Colonic mucosa (tissue), 4 donors: ENCODE measurements at regions not wholly inside any gene's neighbourhood (a gene's known extent, or its start where the extent isn't known, plus 50 kb on each side); places are given as distances from the start of the nearest gene placed in this dataset.

Source experiments
- DNase-seq: peaks from one replicate; pipeline ENCODE4 v3.0.0-alpha.2; 2020
- H3K27ac ChIP-seq: fragments of 200-600 bp; one replicate; pipeline ENCODE4 v1.8.0; 2021
- H3K27me3 ChIP-seq: fragments of 200-600 bp; one replicate; pipeline ENCODE4 v1.8.0; 2021
- H3K36me3 ChIP-seq: fragments of 200-600 bp; one replicate; pipeline ENCODE4 v1.8.0; 2021
- H3K4me1 ChIP-seq: fragments of 200-600 bp; one replicate; pipeline ENCODE4 v1.8.0; 2021; ENCODE audit warnings: mild to moderate bottlenecking
- H3K4me3 ChIP-seq: fragments of 200-600 bp; one replicate; pipeline ENCODE4 v1.8.0; 2021
- H3K9ac ChIP-seq, 2 donors: one replicate each; pipeline ENCODE4 v1.7.0; 2013; ENCODE audit warnings: control low read depth in 2 of 2, low read depth in 2 of 2, low read length in 2 of 2
- H3K9me3 ChIP-seq: fragments of 200-600 bp; one replicate; pipeline ENCODE4 v1.8.0; 2021
- CTCF ChIP-seq: fragments of 200-600 bp; IDR thresholded peaks from one replicate; pipeline ENCODE4 v1.8.0; 2022; ENCODE audit warnings: antibody characterized with exemption, mild to moderate bottlenecking
- intact Hi-C: fragments of 100-400 bp; cut with DNase I; formaldehyde crosslinking; loops from one replicate; pipeline ENCODE4 v1.14.1; 2022
- donor health status: healthy.
- donor health status: DM: no; HTN: no; CAD: no.
- donor health status: DM: no; HTN: no; CAD: no.

DNA sequence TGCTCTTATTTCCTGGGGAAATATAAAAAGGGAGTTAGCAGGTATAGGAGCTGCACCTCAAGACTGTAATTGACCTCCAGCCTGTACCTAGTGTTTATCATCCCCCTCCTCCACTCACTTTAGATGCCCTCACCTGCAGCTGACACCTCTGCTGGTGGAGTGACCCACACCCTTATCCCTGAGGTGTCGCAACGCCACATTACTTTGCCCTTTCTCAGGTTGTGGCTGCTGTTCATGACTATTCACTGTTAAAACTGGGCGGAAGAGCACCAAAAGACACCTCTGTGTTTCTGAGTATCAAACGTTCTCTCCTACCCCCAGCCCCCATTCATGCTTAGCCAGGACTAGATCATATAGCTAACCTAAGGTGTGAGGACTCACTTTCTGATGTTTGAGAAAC is 101.5 kb upstream of the ADAMTS3 start:
- Histone ChIP-seq H3K27me3 (no peaks in the 10 kb centered on the region), H3K36me3 (no peaks in the 10 kb centered on the region), H3K4me1 (no peaks in the 10 kb centered on the region), H3K27ac (no peak overlapping the region), H3K9me3 (no peaks in the 10 kb centered on the region), H3K4me3 (no peak overlapping the region), H3K9ac (no peak overlapping the region)
- TF ChIP-seq CTCF, result no peak
- no peak for DNase-seq
- intact Hi-C loops, result no loop called here

DNA sequence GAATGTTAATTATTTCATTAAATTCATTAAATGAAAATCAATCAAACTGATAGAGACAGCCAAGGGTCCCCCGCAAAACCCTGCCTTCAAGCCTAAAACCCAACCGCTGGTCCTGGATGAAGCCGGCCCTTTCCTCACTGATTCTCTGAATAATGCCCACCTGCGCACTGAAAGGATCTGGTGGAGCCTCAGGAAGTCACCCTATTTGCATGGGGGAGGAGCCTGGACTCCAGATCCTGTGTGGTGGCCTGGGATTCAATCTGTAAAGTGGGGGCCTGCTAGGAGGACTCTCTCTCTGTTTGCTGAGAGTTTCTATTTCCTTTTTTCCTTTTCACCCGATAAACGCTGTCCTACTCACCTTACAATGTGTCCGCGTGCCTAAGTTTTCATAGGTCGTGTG is 97.9 kb upstream of the ADAMTS3 start:
- no peaks in the 10 kb centered on the region for H3K27me3 ChIP-seq
- H3K4me3 ChIP-seq, result no peak overlapping the region
- intact Hi-C loops, result no loop called here
- H3K4me1 ChIP-seq, result no peaks in the 10 kb centered on the region
- H3K27ac ChIP-seq, result no peak overlapping the region
- DNase-seq, result no peak
- H3K9ac ChIP-seq, result no peak overlapping the region
- no peaks in the 10 kb centered on the region for H3K36me3 ChIP-seq
- H3K9me3 ChIP-seq, result no peaks in the 10 kb centered on the region
- TF ChIP-seq CTCF, result no peak

DNA sequence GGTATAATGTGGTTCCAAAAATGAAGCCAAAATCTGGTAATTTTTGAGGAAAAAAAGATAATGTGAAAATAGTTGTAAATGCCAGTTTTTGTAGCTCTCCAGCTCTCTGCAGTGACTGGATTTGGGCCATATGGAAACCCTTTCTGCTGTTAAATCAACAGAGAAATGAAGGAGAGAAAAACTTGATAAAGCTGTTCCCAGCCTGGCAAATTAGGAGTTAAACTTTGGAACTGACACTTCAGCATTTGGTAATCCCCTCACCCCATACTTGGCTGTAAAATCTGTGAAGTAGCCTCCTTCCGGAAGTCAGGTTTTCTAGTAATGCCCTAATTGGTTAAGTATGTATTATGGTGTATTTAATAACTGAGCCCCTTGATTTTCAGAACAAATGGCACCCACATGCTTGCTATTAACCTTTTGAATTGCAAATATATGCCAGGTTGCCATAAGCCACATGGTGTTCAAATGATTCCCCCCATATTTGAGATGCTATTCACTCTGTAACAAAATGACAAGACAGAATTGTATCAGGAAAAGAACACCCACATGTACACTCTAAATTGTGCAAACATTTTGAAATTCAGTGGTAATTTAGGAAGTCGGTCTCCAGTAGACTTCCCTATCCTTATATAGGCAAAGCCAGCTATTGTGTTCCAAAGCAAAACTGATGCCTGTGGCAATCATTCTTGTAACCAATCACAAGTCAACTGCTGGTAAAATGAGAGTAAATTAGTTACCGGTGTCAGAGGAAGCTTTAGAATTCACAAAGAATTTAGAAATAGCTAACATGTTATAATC is 96.3 kb upstream of the ADAMTS3 start:
- TF ChIP-seq CTCF, result no peak
- no peaks in the 10 kb centered on the region for H3K4me1 ChIP-seq
- no peak overlapping the region for H3K4me3 ChIP-seq
- no peaks in the 10 kb centered on the region for H3K36me3 ChIP-seq
- no peak overlapping the region for H3K27ac ChIP-seq
- intact Hi-C loops, result no loop called here
- no peak for DNase-seq
- H3K9ac ChIP-seq, result no peak overlapping the region
- H3K27me3 ChIP-seq, result no peaks in the 10 kb centered on the region
- H3K9me3 ChIP-seq, result no peaks in the 10 kb centered on the region

DNA sequence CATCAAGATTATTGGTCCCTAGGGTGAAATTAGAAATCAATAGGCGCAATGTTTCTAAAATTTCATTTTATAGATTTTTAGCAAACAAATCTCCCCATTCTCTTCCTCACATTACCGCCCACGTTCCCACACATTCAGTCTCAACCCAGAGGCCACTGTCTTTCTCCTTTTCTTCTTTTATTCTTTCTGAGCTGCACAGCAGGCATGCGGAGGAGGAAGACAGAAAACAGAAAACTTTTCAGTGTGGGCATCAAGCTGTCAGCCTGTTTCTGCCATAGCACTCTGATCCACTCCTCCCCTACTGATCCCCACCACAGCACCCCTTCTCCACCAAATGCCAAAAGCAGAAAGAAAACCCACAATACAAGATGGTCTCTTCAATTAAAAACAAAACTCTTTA is 94.8 kb upstream of the ADAMTS3 start:
- no peak for DNase-seq
- H3K4me3 ChIP-seq, result no peak overlapping the region
- H3K4me1 ChIP-seq, result no peaks in the 10 kb centered on the region

GRCh38 chr4:72661830-72662229 is 92.8 kb upstream of the ADAMTS3 start:
- Histone ChIP-seq H3K9me3 (no peaks in the 10 kb centered on the region), H3K4me1 (no peaks in the 10 kb centered on the region), H3K4me3 (no peak overlapping the region), H3K9ac (no peak overlapping the region), H3K27ac (no peak overlapping the region), H3K27me3 (no peaks in the 10 kb centered on the region), H3K36me3 (no peaks in the 10 kb centered on the region)
- no peak for DNase-seq
- intact Hi-C loops, result no loop called here
- no peak for TF ChIP-seq CTCF

More for the DNA sequence above, 94.8 kb upstream of the ADAMTS3 start:
- no peak overlapping the region for H3K9ac ChIP-seq
- no peaks in the 10 kb centered on the region for H3K36me3 ChIP-seq
- H3K27me3 ChIP-seq, result no peaks in the 10 kb centered on the region
- no peaks in the 10 kb centered on the region for H3K9me3 ChIP-seq
- TF ChIP-seq CTCF, result no peak
- intact Hi-C loops, result no loop called here
- H3K27ac ChIP-seq, result no peak overlapping the region
